ENCODE measurements at regions not wholly inside any gene's neighbourhood (a gene's known extent, or its start where the extent isn't known, plus 50 kb on each side); places are given as distances from the start of the nearest gene placed in this dataset.
"Not testable (repeated sequence)": the region's sequence is repeated elsewhere in the genome, so short reads cannot be mapped to it uniquely, and the experiment has no call there.

- no peak for DNase-seq (ENCODE audit: low read depth in 2 of 2)
Observed at GRCh38 chr20:48126227-48126740, 341.0 kb upstream of the SULF2 start.

GRCh38 chr20:48124960-48125359 lies 339.7 kb upstream of the SULF2 start:
- DNase-seq (ENCODE audit: low read depth in 2 of 2), result no peak

- no peak for DNase-seq (ENCODE audit: low read depth in 2 of 2)
Observed at GRCh38 chr20:48124181-48124782, 339.0 kb upstream of the SULF2 start.

GRCh38 chr20:48120120-48120519 lies 334.8 kb upstream of the SULF2 start:
- no peak for DNase-seq (ENCODE audit: low read depth in 2 of 2)

DNA sequence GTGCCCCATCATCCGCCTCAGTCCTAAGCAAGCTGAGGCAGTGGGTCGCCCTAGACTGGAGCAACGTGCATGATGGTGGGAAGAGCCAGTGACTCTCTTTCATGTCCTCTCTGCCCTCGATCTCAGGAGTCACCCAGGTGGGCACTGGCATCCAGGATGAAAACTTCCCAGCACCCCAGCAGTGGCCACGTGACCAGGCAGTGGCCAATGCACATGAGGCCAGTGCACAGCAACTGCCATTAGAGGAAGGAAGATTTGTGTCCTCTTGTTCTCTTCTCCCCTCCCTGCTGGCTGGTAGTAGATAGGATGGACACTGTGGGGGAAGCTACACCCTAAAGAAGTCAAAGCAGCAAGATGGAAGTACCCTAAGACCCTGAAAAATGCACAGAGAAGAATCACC lies 334.1 kb upstream of the SULF2 start:
- not testable (repeated sequence) for DNase-seq (ENCODE audit: low read depth in 2 of 2)

DNA sequence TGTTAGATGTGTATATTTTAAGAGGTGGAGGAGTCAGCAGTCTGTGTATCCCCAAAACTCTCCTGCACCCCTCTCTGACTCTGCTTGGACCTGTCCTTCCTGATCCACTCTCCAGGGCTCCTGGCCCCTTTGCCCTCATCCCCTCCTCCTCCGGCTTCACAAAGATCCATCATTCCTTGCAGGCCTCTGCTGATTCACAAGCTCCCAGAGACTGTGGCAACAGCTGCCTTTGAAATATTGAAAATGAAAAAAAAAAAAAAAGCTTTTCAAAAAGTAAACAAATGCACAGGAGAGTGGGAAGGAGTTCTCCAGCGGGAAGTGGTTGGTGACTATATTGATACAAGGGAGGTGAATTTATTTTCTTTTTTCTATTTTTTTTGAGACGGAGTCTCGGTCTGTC lies 330.2 kb upstream of the SULF2 start:
- DNase-seq (ENCODE audit: low read depth in 2 of 2), result no peak

DNA sequence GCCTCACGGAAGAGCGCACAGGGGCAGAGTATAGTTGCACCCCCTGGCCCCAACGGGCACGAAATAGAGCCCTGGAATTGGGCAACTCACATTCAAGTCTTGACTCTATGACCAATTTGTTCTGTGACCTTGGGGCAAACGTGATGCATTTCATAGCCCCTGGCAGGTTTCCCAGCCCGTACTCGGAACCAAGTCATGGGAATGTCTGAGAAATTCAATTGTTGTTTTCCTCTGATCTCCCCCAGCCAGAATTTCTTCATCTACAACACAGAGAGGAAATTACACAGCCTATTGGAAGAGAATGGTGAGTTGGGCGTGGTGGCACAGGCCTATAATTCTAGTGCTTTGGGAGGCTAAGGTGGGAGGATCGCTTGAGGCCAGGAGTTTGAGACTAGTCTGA lies 322.3 kb upstream of the SULF2 start:
- no peak for DNase-seq (ENCODE audit: low read depth in 2 of 2)

- DNase-seq (ENCODE audit: low read depth in 2 of 2), result no peak
Observed at GRCh38 chr20:48106428-48106827, 321.1 kb upstream of the SULF2 start.

DNA sequence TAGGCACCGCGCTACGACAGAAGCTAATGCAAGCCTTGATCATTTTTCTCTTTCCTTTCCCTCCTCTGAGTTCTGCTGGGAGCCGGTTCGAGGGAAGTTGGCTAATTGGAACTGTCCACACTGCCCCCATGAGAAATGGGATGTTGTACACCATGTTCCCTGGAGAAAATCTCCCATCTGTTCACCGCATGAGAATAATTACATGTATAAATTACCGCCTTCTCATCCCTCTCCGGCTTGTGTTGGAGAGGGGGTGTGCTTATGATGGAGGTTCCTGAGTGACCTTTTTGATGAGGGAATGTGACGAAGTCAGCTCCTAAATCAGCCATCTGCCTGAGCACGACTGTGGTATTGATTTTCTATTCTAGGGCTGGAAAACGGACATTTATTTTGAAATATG lies 320.2 kb upstream of the SULF2 start:
- DNase-seq (ENCODE audit: low read depth in 2 of 2), result no peak

GRCh38 chr20:48102931-48103660 lies 317.8 kb upstream of the SULF2 start:
- no peak for DNase-seq (ENCODE audit: low read depth in 2 of 2)

DNA sequence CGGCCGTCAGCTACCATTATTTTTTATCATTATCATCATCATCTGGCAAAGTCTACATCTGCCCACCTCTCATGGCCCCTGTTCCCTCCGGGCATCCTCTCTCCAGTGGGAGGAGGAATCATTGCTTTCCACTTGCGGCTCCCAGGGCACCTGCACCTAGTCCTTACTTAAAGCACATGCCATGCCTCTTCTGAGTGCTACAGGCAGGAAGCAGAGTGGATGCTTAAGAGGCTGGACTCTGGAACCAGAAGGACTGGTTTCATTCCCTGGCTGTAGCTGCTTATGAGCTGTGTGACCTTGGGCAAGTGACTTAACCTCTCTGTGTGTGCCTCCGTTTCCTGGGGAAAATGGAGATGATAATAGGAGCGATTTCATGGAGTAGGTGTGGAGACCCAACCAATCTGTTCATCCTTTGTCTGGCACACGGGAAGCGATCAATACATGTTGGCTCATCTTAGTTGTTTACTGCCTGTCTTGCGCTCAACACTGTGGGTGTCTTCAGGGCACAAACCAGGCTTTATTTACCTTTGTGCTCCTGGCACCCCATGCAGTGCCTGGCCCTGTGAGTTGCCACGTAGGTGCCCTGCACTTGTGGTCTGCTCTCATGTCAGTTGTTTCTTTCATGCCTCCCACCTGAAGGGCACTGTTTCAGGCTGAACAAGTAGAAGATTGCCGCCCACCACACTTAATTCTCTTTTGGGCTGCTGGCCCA lies 317.0 kb upstream of the SULF2 start:
- no peak for DNase-seq (ENCODE audit: low read depth in 2 of 2)

DNA sequence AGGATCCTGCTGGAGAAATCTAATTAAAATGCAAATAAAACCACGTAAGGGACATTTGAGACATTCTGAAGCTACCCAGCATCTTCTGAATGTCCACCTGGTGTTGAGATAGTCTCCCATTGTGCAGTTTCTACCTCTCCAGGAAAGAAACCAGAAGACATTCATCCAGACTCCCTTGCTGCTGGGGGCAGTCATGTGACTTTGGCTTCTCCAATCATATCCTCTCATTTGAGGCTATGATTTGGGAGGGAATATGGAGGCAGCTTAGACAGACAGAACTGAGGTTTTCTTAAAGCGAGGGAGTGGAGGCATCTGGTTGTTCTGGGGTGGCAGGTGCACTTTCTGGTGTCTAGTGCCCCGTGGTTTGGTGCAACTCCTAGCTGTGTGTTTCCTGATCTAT lies 315.2 kb upstream of the SULF2 start:
- DNase-seq (ENCODE audit: low read depth in 2 of 2), result no peak

DNA sequence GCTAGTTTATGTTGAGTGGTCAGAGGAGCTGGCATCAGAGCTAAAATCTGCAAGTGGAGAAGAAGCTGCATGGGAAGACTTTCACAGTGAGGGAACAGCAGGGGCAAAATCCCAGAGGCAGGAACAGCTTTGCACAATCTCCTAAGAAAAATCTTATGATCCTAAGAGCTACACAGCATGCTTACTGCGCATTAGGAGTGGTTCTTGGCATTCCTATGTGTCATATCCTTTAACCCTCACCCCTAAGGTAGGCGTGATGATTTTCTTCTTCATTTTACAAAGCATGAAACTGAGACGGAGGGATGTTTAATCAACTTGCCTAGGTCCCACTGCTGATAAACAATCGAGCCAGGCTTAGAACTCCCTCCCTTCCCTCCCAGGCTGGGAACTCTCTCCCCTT lies 313.6 kb upstream of the SULF2 start:
- no peak for DNase-seq (ENCODE audit: low read depth in 2 of 2)

GRCh38 chr20:48098099-48098498 lies 312.8 kb upstream of the SULF2 start:
- no peak for DNase-seq (ENCODE audit: low read depth in 2 of 2)

DNA sequence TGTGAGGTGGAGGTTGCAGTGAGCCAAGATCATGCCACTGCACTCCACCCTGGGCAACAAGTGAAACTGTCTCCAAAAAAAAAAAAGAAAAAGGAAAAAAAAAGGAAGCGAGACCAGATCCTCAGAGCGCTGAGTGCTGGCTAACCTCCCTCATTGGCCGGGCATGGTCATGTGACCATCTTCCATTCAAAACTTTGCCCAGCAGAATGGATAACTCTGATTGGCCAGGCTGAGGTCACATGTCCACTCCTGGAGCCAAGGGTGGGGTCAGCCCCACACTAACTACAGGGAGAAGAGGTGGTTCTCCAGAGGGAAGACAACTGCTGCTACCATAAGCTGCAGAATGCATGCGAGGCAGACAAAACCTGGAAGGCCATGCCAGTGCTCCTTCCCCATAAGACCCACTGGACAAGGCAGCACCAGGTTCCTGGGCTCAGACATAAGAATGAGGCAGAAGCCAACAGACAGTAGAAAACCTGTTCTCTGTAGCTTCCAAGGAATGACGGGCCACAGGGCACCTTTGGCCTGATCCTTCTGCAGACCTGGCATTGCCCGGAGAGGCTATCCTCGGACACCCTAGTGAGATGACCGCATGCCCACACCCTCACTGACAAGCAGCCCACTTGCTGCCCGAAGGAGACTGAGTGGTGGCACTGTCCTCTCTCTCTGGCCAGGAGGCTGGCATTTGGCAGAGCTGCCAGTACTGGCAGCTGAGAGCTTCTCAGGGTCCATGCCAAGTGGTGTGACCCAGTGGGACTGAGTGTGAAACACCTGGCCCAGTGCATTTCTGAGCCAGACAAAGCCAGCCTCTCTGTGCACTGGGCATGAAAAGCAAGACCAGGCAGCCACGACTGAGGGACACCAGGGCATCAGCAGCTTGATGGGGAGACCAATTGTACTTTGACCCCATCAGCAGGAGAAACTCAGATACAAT lies 311.9 kb upstream of the SULF2 start:
- no peak for DNase-seq (ENCODE audit: low read depth in 2 of 2)

- no peak for DNase-seq (ENCODE audit: low read depth in 2 of 2)
Observed at GRCh38 chr20:48096212-48096875, 311.1 kb upstream of the SULF2 start.

DNA sequence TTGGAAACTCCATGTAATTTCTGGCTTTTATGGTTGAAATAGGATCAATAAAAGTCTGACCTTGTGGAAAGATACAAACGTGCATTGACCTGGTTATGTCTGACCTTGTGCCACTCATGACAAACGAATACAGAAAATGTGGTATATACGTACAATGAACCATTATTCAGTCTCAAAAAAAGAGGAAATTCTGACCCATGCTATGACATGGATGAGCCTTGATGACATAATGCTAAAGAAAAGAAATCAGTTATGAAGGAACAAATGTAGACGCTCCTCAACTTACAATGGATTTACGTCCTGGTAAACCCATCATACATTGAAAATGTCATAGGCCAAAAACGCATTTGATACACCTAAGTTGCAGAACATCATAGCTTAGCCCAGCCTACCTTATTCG lies 309.7 kb upstream of the SULF2 start:
- DNase-seq (ENCODE audit: low read depth in 2 of 2), result no peak

DNA sequence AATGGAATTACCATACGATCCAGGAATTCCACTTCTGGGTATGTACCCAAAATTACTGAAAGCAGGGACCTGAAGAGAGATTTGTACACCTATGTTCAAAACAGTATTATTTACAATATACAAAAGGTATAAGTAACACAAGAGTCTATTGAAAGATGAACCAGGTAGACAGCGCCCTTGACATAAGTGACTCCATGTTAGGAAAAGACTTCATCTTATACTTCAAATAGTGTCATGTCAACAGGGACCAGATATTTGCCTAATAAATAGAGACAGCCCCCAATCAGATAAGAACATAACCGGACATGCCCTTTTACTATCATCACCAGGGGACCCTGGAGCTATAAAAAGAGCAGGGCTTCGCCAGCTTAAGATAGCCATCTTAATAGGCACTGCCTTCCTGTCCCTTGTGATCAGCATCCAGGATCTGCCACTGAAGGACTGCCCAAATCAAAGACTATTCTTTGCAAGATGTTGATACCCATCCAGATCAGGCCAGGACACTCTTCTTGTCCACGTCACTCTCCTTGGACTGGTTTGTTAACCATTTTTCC lies 309.0 kb upstream of the SULF2 start:
- no peak for DNase-seq (ENCODE audit: low read depth in 2 of 2)

GRCh38 chr20:48092596-48093280 lies 307.5 kb upstream of the SULF2 start:
- no peak for DNase-seq (ENCODE audit: low read depth in 2 of 2)

GRCh38 chr20:48090784-48091183 lies 305.5 kb upstream of the SULF2 start:
- no peak for DNase-seq (ENCODE audit: low read depth in 2 of 2)
